Gastroesophageal sphincter (tissue), 4 donors: ENCODE measurements at regions not wholly inside any gene's neighbourhood (a gene's known extent, or its start where the extent isn't known, plus 50 kb on each side); places are given as distances from the start of the nearest gene placed in this dataset.

ENCODE experiments used
- ATAC-seq: fragments of 150-250 bp; one replicate; pipeline ENCODE4 v1.9.1; 2016; ENCODE audit warnings: mild to moderate bottlenecking, moderate library complexity
- H3K27ac ChIP-seq, 4 donors: fragments of 200-600 bp; sonication (generic) in 3 of 4; 1 replicate in 3 of 4; 2 replicates in 1 of 4; pipeline ENCODE4 v1.5.1; 2016 to 2019
- H3K27me3 ChIP-seq: fragments of 200-600 bp; sonication (generic); one replicate; pipeline ENCODE4 v1.5.1; 2019
- H3K36me3 ChIP-seq, 2 donors: fragments of 200-600 bp; sonication (generic); one replicate each; pipeline ENCODE4 v1.5.1; 2019; ENCODE audit warnings: control low read depth in 1 of 2
- H3K4me1 ChIP-seq, 3 donors: fragments of 200-600 bp; sonication (generic); 1 replicate in 2 of 3; 2 replicates in 1 of 3; pipeline ENCODE4 v1.5.1; 2016 to 2019; ENCODE audit warnings: control low read depth in 2 of 3
- H3K4me3 ChIP-seq, 2 donors: fragments of 200-600 bp; sonication (generic); one replicate each; pipeline ENCODE4 v1.5.1; 2019; ENCODE audit warnings: mild to moderate bottlenecking in 1 of 2, moderate library complexity in 1 of 2
- H3K9me3 ChIP-seq, 3 donors: fragments of 200-600 bp; sonication (generic); one replicate each; pipeline ENCODE4 v1.5.1; 2017 to 2019; ENCODE audit warnings: control low read depth in 2 of 3
- CTCF ChIP-seq, 4 experiments: fragments of 200-600 bp in 2 of 4; fragments of 450-650 bp in 2 of 4; sonication (generic) in 1 of 4; IDR thresholded peaks; one replicate each; pipeline ENCODE4 v1.5.1; 2017 to 2019; ENCODE audit warnings: antibody characterized with exemption in 4 of 4, mild to moderate bottlenecking in 2 of 4, moderate library complexity in 2 of 4
- EP300 ChIP-seq: sonication (generic); formaldehyde crosslinking; IDR thresholded peaks from one replicate; pipeline ENCODE4 v1.6.1; 2017; ENCODE audit warnings: antibody characterized with exemption, mild to moderate bottlenecking
- POLR2A ChIP-seq, 2 donors: fragments of 450-650 bp; IDR thresholded peaks; one replicate each; pipeline ENCODE4 v1.6.1; 2017; ENCODE audit warnings: antibody characterized with exemption in 2 of 2, mild to moderate bottlenecking in 2 of 2, moderate library complexity in 1 of 2
- POLR2AphosphoS5 ChIP-seq: sonication (generic); formaldehyde crosslinking; IDR thresholded peaks from one replicate; pipeline ENCODE4 v1.6.1; 2017; ENCODE audit warnings: antibody characterized with exemption
- WGBS, 2 donors: methylation state at CpG; one replicate each; pipeline ENCODE4 v1.1.5; 2018; ENCODE audit warnings: low coverage in 1 of 2; 5-methylcytosine and 5-hydroxymethylcytosine counted together

GRCh38 chr2:144143294-144144151 lies 376.4 kb downstream of the ZEB2 start:
- Histone ChIP-seq H3K4me3 (no peak overlapping the region), H3K9me3 (no peaks in the 10 kb centered on the region), H3K36me3 (no peaks in the 10 kb centered on the region), H3K27me3 (no peaks in the 10 kb centered on the region), H3K4me1 (peaks cover 0 to 7% (median 0%) of the 10 kb centered on the region in 3 donors), H3K27ac (no peak overlapping the region)
- peak; percentile 41 for ATAC-seq
- 87 to 88% methylated on average over 4 of the region's 4 CpGs for WGBS, 2 donors
- TF ChIP-seq POLR2AphosphoS5 = no peak
- no peak for TF ChIP-seq POLR2A (IDR thresholded peaks at IDR 0.05)
- TF ChIP-seq EP300 = no peak
- TF ChIP-seq CTCF (IDR thresholded peaks at IDR 0.05) = no peak

GRCh38 chr2:144140891-144141290 lies 379.0 kb downstream of the ZEB2 start:
- Histone ChIP-seq H3K4me1 (no peaks in the 10 kb centered on the region), H3K27me3 (no peaks in the 10 kb centered on the region), H3K36me3 (no peaks in the 10 kb centered on the region), H3K27ac (no peak overlapping the region), H3K4me3 (no peak overlapping the region), H3K9me3 (no peaks in the 10 kb centered on the region)
- TF ChIP-seq EP300 = no peak
- no peak for TF ChIP-seq CTCF (IDR thresholded peaks at IDR 0.05)
- TF ChIP-seq POLR2AphosphoS5 = no peak
- TF ChIP-seq POLR2A (IDR thresholded peaks at IDR 0.05) = no peak
- no peak for ATAC-seq
- WGBS, 2 donors = 83 to 87% methylated on average over 2 to 3 of the region's 3 CpGs

GRCh38 chr2:144137705-144138428 lies 382.1 kb downstream of the ZEB2 start:
- Histone ChIP-seq H3K9me3 (no peaks in the 10 kb centered on the region), H3K27me3 (no peaks in the 10 kb centered on the region), H3K36me3 (no peaks in the 10 kb centered on the region), H3K27ac (no peak overlapping the region), H3K4me3 (no peak overlapping the region), H3K4me1 (no peaks in the 10 kb centered on the region)
- no peak for ATAC-seq
- TF ChIP-seq POLR2AphosphoS5 (no peak), POLR2A (IDR thresholded peaks at IDR 0.05) (no peak), CTCF (IDR thresholded peaks at IDR 0.05) (no peak), EP300 (no peak)
- WGBS, 2 donors = 82 to 90% methylated on average over 3 to 5 of the region's 5 CpGs

- ATAC-seq = no peak
- TF ChIP-seq EP300 (no peak), POLR2AphosphoS5 (no peak), POLR2A (IDR thresholded peaks at IDR 0.05) (no peak), CTCF (IDR thresholded peaks at IDR 0.05) (no peak)
- Histone ChIP-seq H3K4me3 (no peak overlapping the region), H3K4me1 (no peaks in the 10 kb centered on the region), H3K36me3 (no peaks in the 10 kb centered on the region), H3K27ac (no peak overlapping the region), H3K9me3 (no peaks in the 10 kb centered on the region), H3K27me3 (no peaks in the 10 kb centered on the region)
- 90 to 100% methylated on average over 1 of the region's 1 CpG for WGBS, 2 donors
Observed at GRCh38 chr2:144137272-144137671, 382.6 kb downstream of the ZEB2 start.
